ENCODE measurements at regions not wholly inside any gene's neighbourhood (a gene's known extent, or its start where the extent isn't known, plus 50 kb on each side); places are given as distances from the start of the nearest gene placed in this dataset.

DNA sequence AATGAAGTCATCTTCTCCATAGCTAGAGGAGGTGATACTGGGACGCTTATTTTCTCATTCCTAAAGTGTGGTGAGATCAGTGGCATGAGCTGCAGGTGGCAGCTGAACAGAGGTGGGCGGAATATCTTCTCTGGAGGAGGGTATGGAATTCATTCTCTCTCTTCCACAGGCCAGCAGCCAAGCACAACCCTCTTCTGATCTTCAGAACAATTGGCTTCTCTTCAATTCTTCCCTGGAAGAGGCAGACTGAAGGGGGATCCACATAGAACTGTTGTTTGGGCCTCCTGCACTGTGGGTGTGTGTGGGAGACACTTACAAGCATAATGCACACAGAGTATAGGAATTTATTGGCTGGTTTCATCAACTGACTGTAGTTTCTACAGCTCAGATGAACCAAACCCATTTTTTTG, 180.4 kb upstream of the RASGEF1B start:
- TF ChIP-seq CTCF (IDR thresholded peaks at IDR 0.05) (no peak), POLR2A (IDR thresholded peaks at IDR 0.05) (no peak)
